WERI-Rb-1 (cell line): ENCODE measurements at regions not wholly inside any gene's neighbourhood (a gene's known extent, or its start where the extent isn't known, plus 50 kb on each side); places are given as distances from the start of the nearest gene placed in this dataset.
"Not testable (repeated sequence)": the region's sequence is repeated elsewhere in the genome, so short reads cannot be mapped to it uniquely, and the experiment has no call there.

Source experiments
- DNase-seq: peaks from one replicate; pipeline ENCODE4 v3.0.0-alpha.2; 2020
- H3K27ac ChIP-seq: fragments of 250-450 bp; sonication (Bioruptor Pico); 2 replicates; pipeline ENCODE4 v1.5.1; 2020; ENCODE audit warnings: mild to moderate bottlenecking, moderate library complexity
- H3K27me3 ChIP-seq: fragments of 250-450 bp; sonication (Bioruptor Pico); 2 replicates; pipeline ENCODE4 v1.5.1; 2021; ENCODE audit warnings: mild to moderate bottlenecking, low read depth, moderate library complexity; ENCODE audit not compliant: insufficient read depth, severe bottlenecking
- H3K36me3 ChIP-seq: fragments of 250-450 bp; sonication (Bioruptor Pico); 2 replicates; pipeline ENCODE4 v1.5.1; 2020; ENCODE audit warnings: mild to moderate bottlenecking, moderate library complexity
- H3K4me3 ChIP-seq: 2 replicates; pipeline ENCODE4 v1.5.1; 2011; ENCODE audit warnings: low read depth, mild to moderate bottlenecking, control low read depth, low read length
- H3K9me3 ChIP-seq: fragments of 250-450 bp; sonication (Bioruptor Pico); 2 replicates; pipeline ENCODE4 v1.5.1; 2021; ENCODE audit warnings: mild to moderate bottlenecking, moderate library complexity; ENCODE audit not compliant: severe bottlenecking
- TF ChIP-seq, protein P1 (sequence below): IDR thresholded peaks from 2 replicates; pipeline ENCODE4 v1.5.1; 2011; ENCODE audit warnings: low read depth, mild to moderate bottlenecking, control low read depth, inconsistent platforms, low read length

DNA sequence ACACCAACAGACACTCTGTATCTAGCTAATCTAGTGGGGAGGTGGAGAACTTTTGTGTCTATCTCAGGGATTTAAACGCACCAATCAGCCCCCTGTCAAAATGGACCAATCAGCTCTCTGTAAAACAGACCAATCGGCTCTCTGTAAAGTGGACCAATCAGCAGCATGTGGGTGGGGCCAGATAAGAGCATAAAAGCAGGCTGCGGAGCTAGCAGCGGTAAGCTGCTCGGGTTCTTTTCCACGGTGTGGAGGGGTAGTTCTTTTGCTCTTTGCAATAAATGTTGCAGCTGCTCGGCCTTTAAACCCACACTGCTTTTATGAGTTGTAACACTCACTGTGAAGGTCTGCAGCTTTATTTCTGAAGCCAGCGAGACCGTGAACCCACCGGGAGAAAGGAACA, 51.3 kb upstream of the FOXI3 start:
- TF ChIP-seq, protein P1, sequence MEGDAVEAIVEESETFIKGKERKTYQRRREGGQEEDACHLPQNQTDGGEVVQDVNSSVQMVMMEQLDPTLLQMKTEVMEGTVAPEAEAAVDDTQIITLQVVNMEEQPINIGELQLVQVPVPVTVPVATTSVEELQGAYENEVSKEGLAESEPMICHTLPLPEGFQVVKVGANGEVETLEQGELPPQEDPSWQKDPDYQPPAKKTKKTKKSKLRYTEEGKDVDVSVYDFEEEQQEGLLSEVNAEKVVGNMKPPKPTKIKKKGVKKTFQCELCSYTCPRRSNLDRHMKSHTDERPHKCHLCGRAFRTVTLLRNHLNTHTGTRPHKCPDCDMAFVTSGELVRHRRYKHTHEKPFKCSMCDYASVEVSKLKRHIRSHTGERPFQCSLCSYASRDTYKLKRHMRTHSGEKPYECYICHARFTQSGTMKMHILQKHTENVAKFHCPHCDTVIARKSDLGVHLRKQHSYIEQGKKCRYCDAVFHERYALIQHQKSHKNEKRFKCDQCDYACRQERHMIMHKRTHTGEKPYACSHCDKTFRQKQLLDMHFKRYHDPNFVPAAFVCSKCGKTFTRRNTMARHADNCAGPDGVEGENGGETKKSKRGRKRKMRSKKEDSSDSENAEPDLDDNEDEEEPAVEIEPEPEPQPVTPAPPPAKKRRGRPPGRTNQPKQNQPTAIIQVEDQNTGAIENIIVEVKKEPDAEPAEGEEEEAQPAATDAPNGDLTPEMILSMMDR, result no peak
- peaks cover 69% of the 10 kb centered on the region for H3K27me3 ChIP-seq
- H3K27ac ChIP-seq, result no peak overlapping the region
- no peak overlapping the region for H3K4me3 ChIP-seq
- H3K9me3 ChIP-seq, result peaks cover 12% of the 10 kb centered on the region
- no peaks in the 10 kb centered on the region for H3K36me3 ChIP-seq
- DNase-seq, result no peak

DNA sequence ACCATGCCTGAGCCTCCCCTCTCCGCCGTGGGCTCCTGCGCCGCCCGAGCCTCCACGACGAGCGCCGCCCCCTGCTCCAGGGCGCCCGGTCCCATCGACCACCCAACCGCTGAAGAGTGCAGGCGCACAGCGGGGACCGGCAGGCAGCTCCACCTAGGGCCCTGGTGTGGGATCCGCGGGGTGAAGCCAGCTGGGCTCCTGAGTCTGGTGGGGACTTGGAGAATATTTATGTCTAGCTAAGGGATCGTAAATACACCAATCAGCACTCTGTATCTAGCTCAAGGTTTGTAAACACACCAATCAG, 50.8 kb upstream of the FOXI3 start:
- Histone ChIP-seq H3K27me3 (peaks cover 69% of the 10 kb centered on the region), H3K9me3 (peaks cover 12% of the 10 kb centered on the region)
- not testable (repeated sequence) for H3K4me3 ChIP-seq, H3K36me3 ChIP-seq, H3K27ac ChIP-seq, DNase-seq
